GM03348 (cell line): ENCODE measurements at regions not wholly inside any gene's neighbourhood (a gene's known extent, or its start where the extent isn't known, plus 50 kb on each side); places are given as distances from the start of the nearest gene placed in this dataset.
"Not testable (repeated sequence)": the region's sequence is repeated elsewhere in the genome, so short reads cannot be mapped to it uniquely, and the experiment has no call there.

Source experiments
- DNase-seq: peaks from one replicate; pipeline ENCODE4 v3.0.0; 2012; ENCODE audit warnings: low spot score

DNA sequence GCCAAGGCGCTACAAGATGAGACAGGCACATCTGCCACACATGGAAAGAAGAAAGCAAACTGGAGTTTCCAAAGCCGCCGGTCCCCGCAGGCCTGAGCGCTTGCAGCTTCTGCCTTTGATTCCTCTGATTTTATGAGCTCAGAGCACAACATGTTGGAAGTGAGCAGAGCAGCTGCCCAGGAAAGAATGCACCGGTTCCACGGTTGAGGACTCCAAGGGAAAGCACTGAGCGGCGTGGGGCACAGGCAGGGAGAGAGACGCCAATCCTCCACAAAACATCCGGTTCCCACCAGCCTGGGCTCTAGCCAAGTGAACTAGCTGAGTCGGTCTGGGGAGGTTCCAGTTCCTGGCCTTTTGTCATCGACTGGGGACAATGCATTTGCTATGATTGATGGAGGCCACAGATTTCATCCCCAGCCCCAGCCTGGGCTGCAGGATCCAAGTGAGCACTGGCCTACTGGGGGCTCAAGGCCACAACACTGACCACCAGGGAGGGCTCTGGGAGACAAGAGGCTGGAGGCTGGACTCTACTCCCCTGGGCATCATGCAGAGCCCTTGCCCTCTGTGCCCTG, 253.1 kb upstream of the IRF2BP2 start:
- DNase-seq = peak; percentile 83

GRCh38 chr1:234862360-234862943, 252.5 kb upstream of the IRF2BP2 start:
- DNase-seq = no peak

- DNase-seq = no peak
These were observed 251.8 kb upstream of the IRF2BP2 start for GRCh38 chr1:234861761-234862160.

DNA sequence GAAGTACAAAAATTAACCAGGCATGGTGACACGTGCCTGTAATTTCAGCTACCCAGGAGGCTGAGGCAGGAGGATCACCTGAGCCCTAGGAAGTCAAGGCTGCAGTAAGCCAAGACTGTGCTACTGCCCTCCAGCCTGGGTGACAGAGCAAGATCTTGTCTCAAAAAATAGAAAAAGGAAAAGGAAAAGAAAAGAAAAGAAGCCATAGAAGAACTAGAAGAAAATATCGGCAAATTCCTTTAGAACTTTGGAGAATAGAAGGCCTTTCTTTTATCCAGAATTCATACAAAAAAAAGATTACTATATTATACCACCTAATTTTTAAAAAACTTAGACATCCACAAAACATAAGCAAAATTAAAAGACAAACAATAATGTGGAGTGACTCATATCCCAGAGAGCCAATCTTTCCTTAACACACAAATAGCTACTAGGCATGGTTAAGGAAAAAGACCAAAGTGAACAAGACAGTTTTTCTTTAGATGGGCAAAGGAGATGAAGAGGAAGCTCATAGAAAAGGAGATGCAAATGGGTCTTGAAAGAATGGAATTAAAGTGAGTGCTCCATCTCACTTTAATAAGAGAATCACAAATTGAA, 251.1 kb upstream of the IRF2BP2 start:
- no peak for DNase-seq

GRCh38 chr1:234858722-234859121, 248.7 kb upstream of the IRF2BP2 start:
- no peak for DNase-seq

- no peak for DNase-seq
These were observed 246.9 kb upstream of the IRF2BP2 start for GRCh38 chr1:234856845-234857245.

DNA sequence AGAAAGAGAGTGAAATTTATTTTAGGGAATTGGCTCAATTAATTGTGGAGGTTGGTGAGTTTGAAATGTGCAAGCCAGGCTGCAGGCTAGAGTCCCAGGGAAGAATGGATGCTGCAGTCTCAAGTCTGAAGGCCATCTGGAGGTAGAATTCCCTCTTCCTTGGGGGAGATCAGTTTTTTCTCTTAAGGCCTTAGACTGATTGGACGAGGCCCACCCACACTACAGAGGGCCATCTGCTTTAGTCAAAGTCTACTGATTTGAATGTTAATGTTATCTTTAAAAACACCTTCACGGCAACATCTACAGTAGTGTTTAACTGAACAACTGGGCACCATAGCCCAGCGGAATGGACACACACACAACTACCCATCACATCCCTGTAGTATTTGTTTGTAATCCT, 245.9 kb upstream of the IRF2BP2 start:
- no peak for DNase-seq

GRCh38 chr1:234854645-234855039, 244.7 kb upstream of the IRF2BP2 start:
- DNase-seq = no peak

DNA sequence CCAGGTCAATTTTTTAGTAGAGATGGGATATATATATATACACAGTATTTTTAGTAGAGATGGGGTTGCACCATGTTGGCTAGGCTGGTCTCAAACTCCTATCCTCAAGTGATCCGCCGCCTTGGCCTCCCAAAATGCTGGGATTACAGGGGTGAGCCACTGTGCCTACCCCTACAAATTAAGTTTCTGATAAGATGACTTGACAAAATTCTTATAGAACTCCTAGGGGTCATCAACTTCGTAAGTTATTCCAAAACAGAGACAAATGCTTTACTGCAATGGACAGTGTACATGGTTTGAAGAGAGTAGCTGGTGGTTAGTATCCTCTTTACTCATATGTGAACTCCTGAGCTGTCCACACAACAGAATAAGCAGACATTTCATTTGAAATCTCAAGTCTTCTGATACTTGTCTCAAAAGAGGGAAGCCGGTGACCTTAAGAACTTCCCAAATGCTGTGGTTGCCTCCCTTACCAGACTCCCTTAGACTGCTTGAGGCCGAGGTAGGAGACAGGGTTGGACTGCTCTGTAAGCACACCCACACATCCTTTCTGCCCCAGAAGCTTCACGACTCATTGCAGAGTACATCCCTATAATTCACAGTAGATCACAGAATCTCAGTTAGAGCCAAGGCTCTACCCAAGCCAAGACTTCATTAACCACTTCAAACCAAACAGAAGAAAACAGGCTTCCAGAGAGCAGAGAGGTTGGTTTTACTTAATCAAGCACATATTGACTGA, 244.1 kb upstream of the IRF2BP2 start:
- DNase-seq = no peak

DNA sequence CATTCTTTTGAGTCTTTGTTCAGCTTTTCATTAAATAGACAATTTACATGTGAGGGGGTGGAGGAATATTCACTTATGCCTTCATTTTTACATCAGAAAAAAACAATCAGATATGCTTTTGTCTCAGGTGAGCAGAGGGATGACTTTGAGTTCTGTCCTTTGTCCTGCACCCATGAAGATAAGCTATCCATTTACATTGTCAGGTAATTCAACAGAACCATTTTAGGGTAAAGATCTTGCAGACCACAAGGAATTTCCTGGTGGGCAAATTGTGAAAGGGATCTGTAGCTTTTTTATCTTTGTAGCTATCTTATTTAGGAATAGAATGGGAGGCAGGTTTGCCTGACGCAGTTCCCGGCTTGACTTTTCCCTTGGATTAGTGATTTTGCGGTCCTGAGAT, 242.7 kb upstream of the IRF2BP2 start:
- no peak for DNase-seq

DNA sequence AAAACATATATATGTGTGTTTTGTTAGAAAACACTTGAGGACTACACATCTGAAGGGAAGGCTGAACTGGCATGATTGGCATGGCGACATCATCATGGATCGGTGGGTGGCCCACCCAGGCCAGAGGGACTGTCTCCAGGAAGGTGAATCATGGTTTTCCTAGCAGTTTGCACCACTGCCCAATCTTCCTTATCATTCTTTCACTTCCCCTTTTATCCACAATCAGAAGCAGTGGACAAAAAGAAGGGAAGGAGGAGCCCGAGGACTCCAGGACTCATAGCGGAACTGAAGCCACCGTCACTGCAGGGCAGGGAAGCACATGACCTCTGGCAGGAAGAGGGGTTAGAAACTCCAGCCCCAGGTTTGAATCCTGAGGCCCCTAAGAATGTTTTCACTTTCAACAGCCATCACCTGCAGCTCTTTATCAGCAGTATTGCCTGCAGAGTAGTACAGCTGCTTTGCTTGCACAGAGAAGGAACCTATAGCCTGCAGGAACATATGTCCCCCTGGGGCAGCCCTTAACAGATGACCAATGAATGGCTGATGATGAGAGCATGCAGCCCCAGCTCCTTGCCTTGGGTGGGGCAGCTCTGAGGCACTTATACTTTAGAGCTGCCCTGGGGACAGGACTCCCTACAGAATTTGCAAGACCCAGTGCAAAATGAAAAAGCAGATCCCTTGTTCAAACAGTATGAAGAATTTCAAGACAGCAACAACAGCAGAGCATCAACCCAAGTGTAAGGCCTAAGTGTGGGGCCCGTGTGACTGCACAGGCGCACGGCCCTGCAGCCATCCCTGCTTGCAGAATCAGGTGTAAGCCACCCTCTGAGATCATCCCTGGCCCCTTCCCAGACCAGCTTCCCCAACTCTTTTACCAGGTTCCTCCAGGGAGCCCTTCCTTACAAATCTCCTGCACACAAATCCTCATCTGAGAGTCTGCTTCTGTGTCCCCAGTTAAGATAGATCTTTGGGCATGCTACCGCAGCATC, 241.8 kb upstream of the IRF2BP2 start:
- DNase-seq = no peak

- DNase-seq = no peak
These were observed 239.9 kb upstream of the IRF2BP2 start for GRCh38 chr1:234849832-234850231.

- peak; percentile 45 for DNase-seq
These were observed 239.1 kb upstream of the IRF2BP2 start for GRCh38 chr1:234848972-234849649.

- DNase-seq = not testable (repeated sequence)
These were observed 236.8 kb upstream of the IRF2BP2 start for GRCh38 chr1:234846813-234847212.

- no peak for DNase-seq
These were observed 235.9 kb upstream of the IRF2BP2 start for GRCh38 chr1:234845836-234846235.

GRCh38 chr1:234845097-234845660, 235.2 kb upstream of the IRF2BP2 start:
- DNase-seq = no peak

- DNase-seq = no peak
These were observed 234.6 kb upstream of the IRF2BP2 start for GRCh38 chr1:234844479-234845031.

- DNase-seq = no peak
These were observed 234.0 kb upstream of the IRF2BP2 start for GRCh38 chr1:234843946-234844345.

- peak; percentile 47 for DNase-seq
These were observed 233.0 kb upstream of the IRF2BP2 start for GRCh38 chr1:234842726-234843641.
